ENCODE measurements at regions not wholly inside any gene's neighbourhood (a gene's known extent, or its start where the extent isn't known, plus 50 kb on each side); places are given as distances from the start of the nearest gene placed in this dataset.

DNA sequence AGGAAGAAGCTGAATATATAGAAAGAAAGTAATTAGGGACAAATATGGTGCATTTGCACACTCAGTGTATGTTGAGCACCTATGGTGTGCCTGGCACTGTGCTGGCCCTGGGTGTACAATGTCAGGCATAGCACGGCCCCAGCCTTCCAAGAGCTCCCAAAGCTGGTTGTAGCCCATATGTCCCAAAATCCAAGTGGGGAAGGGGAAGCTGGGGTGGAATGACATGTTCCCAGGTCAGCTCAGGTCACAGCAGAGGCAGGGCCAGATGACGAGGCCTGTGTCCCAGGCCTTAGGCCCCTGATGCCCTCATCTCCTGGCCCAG, 170.0 kb downstream of the VEGFA start:
- TF ChIP-seq FOXM1 (IDR thresholded peaks at IDR 0.05; ENCODE audit: borderline replicate concordance) (no peak), SP1 (IDR thresholded peaks at IDR 0.05) (no peak), BHLHE40 (IDR thresholded peaks at IDR 0.05; ENCODE audit: borderline replicate concordance) (no peak), HDGF (IDR thresholded peaks at IDR 0.05; ENCODE audit: borderline replicate concordance) (no peak), ELF4 (IDR thresholded peaks at IDR 0.05) (no peak), TARDBP (IDR thresholded peaks at IDR 0.05) (no peak), FOXA1 (IDR thresholded peaks at IDR 0.05) (no peak), L3MBTL2 (conservative IDR thresholded peaks at IDR 0.05) (no peak)
